Middle frontal gyrus (tissue), 1 donor: ENCODE measurements at regions not wholly inside any gene's neighbourhood (a gene's known extent, or its start where the extent isn't known, plus 50 kb on each side); places are given as distances from the start of the nearest gene placed in this dataset.
"Not testable (repeated sequence)": the region's sequence is repeated elsewhere in the genome, so short reads cannot be mapped to it uniquely, and the experiment has no call there.

Source experiments
- DNase-seq: peaks from one replicate; pipeline ENCODE4 v3.0.0-alpha.2; 2015; ENCODE audit warnings: low spot score; ENCODE audit errors: extremely low spot score

DNA sequence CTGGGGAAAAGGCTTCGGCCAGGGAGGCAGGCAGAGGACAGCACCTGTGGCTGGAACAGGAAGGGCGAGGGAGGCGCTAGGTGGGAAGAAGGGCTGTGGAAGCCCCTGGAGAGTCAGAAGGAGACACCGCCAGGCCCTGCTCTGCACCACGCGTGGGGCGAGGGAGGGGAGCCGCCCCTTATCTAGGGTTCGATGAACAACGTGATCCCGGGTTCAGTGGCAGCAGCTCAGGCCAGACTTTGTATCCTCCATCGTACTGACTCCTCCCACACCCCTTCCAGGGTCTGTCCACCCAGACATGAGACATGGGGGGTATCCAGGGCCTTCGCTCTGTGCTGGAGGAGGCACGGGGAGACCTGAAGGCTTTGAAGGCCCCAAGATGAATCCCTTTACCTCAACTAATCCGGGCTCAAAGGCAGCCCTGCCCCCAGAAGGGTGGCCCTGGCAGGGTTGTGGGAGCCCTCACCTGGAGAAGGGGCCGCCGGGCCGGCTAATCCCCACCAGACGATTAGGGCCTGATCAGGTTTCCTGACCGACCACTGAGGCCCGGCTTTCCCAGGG is 110.8 kb downstream of the PDGFA start:
- no peak for DNase-seq

DNA sequence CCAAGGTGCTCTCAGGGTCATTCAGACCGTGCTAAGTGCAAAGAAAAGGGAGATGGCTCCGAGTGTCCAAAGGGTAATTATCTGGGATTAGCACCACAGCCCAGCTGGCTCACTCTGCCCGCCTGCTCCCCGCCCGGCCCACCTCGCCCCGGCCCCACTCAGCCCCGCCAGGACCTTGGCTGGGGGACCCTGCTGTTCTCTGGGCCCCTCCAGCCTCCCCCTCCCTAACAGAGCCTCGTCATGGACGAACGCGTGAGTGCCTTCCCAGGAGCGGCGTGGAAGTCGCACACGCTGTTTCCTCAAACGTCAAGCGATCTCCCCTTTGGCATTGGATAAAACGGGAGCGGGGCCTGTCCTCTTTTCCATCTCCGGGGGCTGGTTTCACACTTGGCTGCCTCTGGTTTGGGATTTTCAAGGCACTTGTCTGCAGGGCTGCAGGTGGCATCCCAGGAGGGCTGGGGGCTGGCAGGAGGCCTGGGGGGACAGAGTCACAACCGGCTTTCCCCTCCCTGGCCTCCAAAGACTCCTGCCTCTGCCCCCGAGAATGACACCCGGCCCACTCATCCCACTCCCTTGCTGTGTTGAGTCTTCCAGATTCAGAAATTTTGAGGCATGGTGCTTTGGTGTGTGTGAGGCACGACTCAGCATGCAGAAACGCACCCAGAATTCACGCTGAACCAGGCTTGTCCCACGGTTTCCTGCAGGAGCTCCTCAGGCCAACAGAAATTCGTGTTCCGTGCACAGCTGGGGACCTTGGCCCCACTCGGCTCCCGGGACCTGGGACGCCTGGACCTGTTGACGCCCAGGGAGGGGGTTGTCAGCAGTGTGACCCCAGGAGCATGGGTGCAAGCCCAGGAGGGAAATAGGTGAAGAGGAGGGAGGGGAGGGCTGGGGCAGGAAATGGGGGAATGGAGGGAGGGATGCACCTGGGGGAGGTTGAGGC is 110.0 kb downstream of the PDGFA start:
- DNase-seq = no peak

DNA sequence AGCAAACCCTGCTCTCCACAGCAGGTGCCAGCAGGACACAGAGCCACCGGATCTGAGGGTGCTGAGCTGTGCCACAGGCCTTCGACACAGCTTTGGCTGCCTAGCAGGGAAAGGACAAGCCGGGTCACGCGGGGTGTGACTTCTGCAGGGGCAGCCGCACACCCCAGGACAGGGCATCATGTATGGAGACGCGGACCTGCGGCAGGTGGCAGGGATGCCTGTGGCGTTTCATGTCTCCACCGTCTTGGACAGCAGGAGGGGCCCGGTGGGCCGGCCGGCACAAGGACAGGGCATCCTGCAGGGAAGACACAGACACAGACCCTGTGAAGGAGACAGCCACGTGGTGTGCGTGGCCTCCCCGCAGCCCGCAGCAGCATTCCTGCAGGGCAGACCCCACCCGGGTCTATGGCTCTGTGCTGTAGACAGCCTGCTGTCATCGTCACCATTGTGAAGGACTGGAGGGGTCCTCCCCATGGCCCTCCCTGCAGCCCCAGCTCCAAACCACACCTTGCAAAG is 109.2 kb downstream of the PDGFA start:
- DNase-seq = no peak

DNA sequence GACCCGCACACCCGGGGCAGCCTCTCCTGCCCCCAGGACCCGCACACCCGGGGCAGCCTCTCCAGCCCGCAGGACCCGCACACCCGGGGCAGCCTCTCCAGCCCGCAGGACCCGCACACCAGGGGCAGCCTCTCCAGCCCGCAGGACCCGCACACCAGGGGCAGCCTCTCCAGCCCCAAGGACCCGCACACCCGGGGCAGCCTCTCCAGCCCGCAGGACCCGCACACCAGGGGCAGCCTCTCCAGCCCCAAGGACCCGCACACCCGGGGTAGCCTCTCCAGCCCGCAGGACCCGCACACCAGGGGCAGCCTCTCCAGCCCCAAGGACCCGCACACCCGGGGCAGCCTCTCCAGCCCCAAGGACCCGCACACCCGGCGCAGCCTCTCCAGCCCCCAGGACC is 108.5 kb downstream of the PDGFA start:
- not testable (repeated sequence) for DNase-seq

DNA sequence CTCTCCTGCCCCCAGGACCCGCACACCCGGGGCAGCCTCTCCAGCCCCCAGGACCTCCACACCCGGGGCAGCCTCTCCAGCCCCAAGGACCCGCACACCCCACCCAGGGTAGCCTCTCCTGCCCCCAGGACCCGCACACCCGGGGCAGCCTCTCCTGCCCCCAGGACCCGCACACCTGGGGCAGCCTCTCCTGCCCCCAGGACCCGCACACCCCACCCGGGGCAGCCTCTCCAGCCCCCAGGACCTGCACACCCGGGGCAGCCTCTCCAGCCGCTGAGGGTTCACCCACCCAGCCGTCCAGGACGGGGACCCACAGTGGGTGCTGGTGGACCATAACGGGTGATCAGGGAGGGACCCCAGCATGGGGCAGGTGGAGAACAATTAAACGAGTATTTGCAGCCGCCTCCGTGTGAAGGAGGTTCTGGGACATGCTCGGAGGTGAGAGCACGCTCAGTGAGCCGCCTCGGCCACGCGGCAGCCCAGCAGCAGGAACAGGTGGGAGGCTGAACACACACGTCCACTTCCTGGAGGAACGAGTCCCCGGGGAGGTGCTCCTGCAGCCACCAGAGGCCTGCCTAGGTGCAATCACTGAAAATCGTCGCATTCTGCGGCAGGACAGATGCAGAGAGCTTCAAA is 107.9 kb downstream of the PDGFA start:
- DNase-seq = no peak

DNA sequence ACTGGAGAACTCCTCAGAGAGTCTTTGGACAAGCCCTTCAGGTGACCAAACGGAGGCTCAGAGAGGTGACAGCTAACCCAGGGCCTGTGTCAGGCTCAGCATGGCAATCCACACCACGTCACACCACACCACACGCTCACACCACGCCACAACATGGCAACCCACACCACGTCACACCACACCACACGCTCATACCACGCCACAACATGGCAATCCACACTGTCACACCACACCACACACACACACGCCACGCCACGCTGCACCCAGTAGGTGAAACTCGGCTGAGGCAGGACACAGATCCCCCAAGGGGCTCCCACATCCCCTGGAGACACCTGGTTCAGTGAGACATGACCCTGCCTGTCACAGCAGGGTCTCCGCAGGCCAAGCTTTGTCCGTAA is 107.3 kb downstream of the PDGFA start:
- no peak for DNase-seq

DNA sequence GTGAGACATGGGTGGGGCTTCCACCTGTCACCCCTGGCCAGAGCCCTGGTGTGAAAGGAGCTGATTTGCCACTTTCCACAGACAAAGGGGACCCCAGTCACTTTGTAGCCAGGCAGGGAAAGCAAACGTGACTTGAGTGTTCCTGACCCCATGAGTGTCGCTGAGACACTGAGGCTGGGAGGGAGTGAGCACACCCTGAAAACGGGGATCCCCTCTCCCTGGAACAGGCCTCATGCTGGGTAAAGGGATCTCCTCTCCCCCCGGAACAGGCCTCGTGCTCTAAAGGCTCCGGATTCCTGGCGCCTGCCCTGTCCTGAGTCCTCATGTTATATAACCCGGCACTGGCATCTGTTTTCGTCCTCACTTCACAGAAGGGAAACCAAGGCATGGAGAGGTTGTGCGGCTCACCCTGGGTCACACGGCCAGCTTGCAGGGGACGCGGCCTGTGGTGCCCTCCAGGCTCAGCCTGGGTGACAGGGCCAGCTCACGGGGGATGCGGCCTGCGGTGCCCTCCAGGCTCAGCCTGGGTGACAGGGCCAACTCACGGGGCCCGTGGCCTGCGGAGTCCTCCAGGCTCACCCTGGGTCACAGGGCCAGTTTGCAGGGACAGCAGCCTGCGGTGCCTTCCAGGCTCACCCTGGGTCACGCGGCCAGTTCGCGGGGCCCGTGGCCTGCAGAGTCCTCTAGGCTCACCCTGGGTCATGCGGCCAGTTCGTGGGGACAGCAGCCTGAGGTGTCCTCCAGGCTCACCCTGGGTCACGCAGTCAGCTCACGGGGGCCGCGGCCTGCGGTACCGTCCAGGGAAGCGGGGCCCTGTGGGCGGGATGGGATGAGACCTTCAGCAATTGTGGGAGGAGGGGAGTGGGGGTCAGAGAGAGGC is 104.7 kb downstream of the PDGFA start:
- no peak for DNase-seq

DNA sequence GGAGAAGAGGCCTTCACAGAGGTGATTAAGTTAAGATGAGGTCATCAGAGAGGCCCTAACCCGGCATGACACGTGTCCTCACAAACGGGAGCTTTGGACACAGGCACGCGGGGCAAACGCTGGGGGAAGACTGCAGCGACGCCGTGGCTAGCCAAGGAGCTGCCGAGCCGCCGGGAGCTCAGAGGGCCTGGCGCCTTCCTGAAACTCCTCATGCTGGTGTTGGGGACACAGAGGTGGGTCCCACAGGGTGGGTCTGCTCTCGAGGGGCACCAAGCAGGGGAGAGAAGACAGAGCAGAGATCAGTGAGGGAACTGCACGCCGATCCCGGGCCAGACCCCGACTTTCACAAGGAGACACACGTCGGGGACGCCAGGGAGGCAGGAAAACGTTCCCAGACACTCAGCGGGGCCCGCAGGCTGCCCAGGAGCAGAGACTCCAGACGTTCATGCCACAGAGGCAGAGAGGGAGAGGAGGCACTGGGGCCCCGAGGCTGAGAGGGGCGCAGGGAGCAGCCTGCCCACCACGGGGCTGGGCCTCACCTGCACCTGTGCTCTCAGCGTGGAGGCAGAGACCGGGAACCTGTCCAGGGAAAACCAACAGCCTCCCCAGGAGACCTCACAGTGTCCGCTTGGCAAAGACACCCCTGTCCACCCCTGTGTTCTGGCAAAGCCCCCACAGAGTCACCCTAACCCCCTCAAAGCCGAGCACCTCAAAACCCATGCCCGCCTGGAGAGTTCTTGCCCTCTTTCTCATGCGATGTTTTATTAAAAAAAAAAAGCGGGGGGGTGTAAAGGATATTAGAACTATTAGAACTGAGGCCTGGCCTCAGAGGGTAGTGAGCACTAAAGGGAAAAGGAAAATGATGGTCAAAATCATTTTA is 103.8 kb downstream of the PDGFA start:
- no peak for DNase-seq

DNA sequence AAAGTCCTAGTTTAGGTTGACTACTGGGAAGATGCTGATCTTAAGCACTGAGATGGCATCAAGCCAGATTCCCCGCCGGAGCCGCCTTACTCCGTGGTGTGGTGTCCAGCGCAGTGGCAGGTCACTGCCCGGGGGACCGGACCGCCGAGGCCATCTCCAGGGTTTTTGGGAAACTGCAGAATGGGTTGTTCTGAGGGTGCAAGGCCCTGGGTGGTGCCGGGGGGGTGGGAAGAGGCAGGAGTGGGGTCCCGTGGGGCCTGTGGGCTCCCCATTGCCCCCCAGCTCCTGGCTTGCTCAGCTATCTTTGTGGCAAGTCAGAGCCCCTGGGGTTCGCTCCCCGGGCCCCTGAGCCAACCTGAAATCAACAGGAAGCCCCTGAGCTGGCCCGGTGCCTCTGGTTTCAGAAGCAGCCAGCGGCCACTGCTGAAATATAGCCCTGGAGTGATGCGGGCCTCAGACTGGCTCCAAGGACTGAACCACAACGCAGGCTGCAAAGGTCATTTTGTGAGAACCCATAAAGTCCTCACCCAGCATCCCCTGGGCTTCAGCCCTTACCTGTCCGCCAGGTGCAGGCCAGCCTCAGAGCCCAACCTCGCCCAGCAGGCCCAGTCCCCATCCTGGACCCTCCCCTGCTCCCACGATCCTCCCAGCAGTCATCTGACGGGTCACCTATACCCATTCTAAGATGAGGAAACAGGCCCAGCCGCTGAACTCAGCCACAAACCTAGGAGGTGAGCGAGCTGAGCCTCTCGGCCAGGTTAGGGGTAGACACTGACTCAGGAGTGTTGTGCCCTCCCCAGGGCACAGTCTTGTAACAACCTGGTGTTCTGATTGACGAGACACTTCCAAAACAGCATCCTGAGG is 102.7 kb downstream of the PDGFA start:
- no peak for DNase-seq

DNA sequence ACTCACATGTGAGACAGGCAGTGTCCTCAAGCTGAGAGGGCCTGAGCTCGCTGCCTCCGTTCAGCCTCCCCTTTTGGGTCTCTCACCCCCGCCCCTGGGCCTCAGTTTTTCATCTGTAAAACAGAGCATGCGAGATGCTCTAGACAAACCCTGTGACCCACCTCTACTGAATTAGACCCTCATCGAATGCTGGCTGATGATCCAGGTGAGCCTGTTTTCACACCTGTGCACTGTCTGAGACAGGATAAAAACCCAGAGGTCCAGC is 102.1 kb downstream of the PDGFA start:
- DNase-seq = no peak

DNA sequence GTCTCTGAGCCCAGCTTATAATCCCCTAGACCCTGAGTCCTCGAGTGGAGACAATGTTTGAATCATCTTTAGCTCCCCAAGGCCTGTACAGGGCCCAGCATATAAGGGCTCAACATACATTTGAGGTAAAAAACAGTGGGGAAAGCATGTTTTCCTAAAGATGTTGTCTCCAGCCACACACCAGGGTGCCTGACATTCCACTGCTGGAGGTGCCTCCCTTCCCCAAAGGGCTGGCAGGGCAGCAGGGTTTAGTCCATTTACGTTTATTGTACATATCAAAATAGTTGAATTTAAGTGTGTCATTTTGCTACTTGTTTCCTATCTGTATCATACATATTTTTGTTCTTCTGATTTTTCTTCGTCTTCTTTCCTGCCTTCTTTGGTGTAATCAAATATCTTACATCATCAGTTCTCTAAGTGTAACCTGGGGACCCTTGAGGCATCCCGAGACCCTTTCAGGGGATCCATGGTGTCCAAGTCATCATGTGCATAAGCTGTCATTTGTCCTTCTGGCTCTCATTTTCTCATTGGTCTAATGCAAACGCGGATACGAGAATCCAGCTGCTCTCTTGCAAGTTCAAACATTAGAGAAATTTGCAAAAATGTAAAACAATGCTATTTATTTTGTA is 101.6 kb downstream of the PDGFA start:
- DNase-seq = no peak

DNA sequence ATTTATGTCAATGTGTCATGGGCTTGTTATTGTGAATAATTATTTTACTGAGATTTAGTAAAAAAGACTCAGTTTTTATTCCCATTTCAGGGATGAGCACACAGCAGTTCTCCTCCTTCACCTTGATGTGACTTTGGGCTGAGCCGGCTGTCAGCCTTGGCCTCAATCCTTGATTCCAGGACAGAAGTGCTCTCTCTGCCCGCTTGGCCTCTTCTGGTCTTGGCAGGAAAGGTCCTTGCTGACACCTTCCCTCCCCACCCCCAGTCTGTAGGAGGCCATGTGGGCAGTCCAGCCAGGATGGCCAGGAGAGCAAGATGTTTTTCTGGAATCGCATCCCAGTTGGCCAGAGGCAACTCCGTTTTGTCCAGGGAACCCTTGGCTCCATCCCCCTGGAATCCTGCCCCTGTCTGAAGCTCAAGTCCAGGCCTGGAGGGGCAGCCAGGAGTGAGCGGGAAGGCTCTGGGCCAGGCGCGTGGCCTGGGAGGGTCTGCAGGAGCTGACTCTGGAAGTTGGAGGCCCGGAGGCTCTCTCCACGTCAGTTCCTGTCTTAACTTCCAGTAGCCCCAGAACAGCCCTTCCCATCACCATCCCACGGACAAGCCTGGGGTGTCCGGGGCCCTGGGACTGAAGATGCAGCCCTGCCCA is 100.9 kb downstream of the PDGFA start:
- no peak for DNase-seq

DNA sequence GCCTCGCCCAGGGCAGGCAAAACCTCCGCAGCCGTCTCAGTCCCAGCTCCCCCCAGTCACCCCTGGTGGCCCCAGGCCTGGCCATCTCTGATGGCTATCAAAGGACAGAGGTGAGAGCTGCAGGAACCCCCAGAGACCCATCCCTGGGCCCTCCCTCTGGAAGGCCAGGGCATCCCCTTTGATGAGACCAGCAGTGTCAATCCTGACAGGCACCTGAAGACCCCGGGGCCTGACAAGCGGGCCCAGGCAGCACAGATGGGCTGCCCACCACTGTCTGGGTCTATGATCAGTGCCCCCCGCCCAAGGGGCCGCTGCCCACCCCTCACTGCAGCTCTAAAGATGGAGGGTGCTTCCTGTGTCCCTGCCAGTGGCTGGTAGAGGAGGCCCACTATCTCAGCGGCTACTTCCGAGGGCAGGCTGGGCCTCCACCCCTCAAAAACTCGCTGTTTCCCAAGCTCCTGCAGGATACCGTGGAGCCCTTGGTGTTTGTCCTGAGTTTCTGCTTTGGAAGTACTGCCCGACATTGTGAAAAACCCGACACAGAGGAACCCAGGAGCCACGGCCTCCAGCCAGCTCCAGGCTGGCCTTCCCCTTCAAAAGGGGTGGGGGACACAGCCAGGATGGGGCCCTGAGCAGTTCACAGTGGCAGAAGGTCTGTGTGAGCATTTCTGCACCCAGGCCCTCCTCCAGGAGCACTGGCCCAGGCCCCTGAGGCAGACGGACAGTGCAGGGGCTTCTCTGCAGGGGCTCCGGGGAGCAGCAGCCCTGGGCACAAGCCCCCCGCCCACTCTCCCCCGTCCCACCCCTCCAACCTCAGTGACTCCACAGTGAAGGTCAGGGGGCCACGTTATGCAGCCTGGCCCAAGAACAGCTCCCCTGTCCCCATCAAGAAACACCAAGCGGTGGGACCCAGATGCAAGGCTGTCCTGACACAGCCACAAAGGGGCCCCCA is 99.2 kb downstream of the PDGFA start:
- no peak for DNase-seq

DNA sequence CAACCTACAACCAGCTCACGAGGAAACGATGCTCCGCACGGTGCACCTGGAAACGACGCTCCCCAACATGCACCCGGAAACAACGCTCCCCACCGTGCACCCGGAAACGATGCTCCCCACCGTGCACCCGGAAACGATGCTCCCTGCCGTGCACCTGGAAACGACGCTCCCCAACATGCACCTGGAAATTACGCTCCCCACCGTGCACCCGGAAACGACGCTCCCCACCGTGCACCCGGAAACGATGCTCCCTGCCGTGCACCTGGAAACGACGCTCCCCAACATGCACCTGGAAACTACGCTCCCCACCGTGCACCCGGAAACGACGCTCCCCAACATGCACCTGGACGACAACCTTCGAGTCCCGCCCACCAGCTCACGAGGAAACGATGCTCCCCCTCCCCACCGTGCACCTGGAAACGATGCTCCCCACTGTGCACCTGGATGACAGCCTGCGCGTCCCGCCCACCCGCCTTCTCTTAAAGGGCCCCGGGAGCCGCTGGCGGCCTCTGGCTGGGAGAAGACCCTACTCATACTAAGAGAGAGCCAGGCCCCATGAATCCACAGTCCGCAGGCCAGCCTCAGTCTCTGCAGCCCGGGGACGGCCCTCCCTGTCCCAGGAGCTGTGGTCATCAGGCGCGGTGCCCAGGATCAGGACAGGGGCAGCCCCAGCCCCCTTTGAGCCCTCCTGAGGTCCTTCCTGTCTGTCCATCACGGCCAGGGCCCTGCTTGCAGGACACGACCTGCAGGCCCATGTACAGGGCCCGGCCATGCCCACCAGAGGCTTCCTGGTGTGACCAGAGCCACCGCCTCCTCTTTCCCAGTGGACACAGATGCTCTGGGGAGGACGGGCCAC is 98.3 kb downstream of the PDGFA start:
- DNase-seq = no peak

DNA sequence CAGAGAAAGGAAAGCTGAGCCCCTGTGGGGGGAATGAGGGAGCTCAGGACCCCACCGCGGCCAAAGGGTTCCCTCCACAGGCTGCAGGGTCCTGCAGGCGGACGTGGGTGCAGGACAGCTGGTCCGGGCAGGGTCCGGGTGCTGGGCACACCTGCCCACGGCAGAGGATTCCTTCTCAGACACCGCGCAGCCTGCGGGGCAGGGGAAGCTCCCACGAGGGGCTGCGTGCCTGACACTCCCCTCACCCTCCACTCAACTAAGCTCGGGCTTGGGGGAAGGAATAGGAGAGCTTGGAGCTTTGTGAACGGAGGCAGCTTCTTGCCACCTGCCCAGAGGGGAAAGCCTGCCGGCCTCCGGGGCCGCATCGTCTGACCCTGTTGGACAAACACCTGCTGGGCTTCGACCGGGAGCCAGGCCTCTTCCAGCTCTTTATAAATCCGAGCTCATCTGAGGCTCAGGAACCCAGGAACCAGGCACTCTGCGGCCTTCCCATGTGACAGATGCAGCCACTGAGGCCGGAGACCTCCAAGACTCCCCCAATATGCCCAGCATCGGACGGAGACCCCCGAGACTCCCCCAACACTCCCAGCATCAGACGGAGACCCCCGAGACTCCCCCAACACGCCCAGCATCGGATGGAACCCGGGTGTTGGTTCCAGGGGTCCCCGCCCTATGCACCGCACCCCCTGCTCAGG is 97.3 kb downstream of the PDGFA start:
- no peak for DNase-seq

DNA sequence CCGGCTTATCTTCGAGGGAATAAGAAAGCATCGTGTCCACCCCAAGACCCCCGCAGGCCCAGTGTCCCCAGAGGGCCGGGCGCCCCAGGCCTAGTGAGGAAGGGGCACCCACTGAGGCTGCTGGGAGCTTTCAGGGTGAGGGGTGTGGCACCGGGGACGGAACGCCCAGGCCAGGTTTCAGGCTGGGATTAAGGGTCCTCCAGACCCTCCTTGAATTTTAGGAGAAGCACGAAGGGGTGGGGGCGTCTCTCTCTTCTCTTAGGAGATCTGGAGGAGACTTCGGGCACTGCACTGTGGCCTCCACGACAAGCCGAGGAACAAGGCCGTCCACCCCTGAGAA is 96.8 kb downstream of the PDGFA start:
- no peak for DNase-seq
